ENCODE measurements at regions not wholly inside any gene's neighbourhood (a gene's known extent, or its start where the extent isn't known, plus 50 kb on each side); places are given as distances from the start of the nearest gene placed in this dataset.
A peak's percentile ranks its signal among the peaks of the same experiment; 100 is the strongest.

GRCh38 chr22:44573451-44573850 lies 75.4 kb upstream of the RTL6 start:
- peak; percentile 48 for DNase-seq
- Histone ChIP-seq H3K4me3 (no peak overlapping the region), H3K27ac (no peak overlapping the region), H3K36me3 (no peaks in the 10 kb centered on the region), H3K27me3 (peaks cover 0 to 7% (median 0%) of the 10 kb centered on the region in 3 donors), H3K9me3 (no peaks in the 10 kb centered on the region), H3K4me1 (no peaks in the 10 kb centered on the region)
- no peak for TF ChIP-seq CTCF (IDR thresholded peaks at IDR 0.05)
- no peak for TF ChIP-seq POLR2AphosphoS5 (IDR thresholded peaks at IDR 0.05)
- no peak for TF ChIP-seq POLR2A (IDR thresholded peaks at IDR 0.05)
- TF ChIP-seq EP300 (IDR thresholded peaks at IDR 0.05) = no peak
- WGBS, 2 donors = 85 to 89% methylated on average over 4 of the region's 4 CpGs
- intact Hi-C loops (cut with DNase I) = no loop called here

- Histone ChIP-seq H3K9me3 (no peaks in the 10 kb centered on the region), H3K27ac (no peak overlapping the region), H3K4me3 (no peak overlapping the region), H3K4me1 (no peaks in the 10 kb centered on the region), H3K36me3 (no peaks in the 10 kb centered on the region), H3K27me3 (peaks cover 0 to 2% (median 0%) of the 10 kb centered on the region in 3 donors)
- DNase-seq = peak; percentile 57
- WGBS, 2 donors = 65 to 77% methylated on average over 14 of the region's 14 CpGs
- intact Hi-C loops (cut with DNase I) = no loop called here
- TF ChIP-seq POLR2A (IDR thresholded peaks at IDR 0.05) (no peak), EP300 (IDR thresholded peaks at IDR 0.05) (no peak)
These were observed 74.6 kb upstream of the RTL6 start for GRCh38 chr22:44572414-44573207.

- Histone ChIP-seq H3K9me3 (no peaks in the 10 kb centered on the region), H3K4me3 (no peak overlapping the region), H3K4me1 (no peaks in the 10 kb centered on the region), H3K36me3 (no peaks in the 10 kb centered on the region), H3K27me3 (no peaks in the 10 kb centered on the region), H3K27ac (no peak overlapping the region)
- no peak for TF ChIP-seq CTCF (IDR thresholded peaks at IDR 0.05)
- TF ChIP-seq POLR2AphosphoS5 (IDR thresholded peaks at IDR 0.05) = no peak
- TF ChIP-seq EP300 (IDR thresholded peaks at IDR 0.05) = no peak
- TF ChIP-seq POLR2A (IDR thresholded peaks at IDR 0.05) = no peak
- peak; percentile 41 for DNase-seq
- WGBS, 2 donors = 80 to 84% methylated on average over 29 of the region's 29 CpGs
- intact Hi-C loops (cut with DNase I) = no loop called here
These were observed 73.8 kb upstream of the RTL6 start for GRCh38 chr22:44571566-44572413.

GRCh38 chr22:44570476-44571445 lies 72.7 kb upstream of the RTL6 start:
- H3K9me3 ChIP-seq = no peaks in the 10 kb centered on the region
- peak; percentile 36 for DNase-seq

More at GRCh38 chr22:44570476-44571445, 72.7 kb upstream of the RTL6 start:
- 69 to 77% methylated on average over 18 of the region's 18 CpGs for WGBS, 2 donors
- Histone ChIP-seq H3K27ac (no peak overlapping the region), H3K4me1 (no peaks in the 10 kb centered on the region), H3K4me3 (no peak overlapping the region), H3K27me3 (no peaks in the 10 kb centered on the region), H3K36me3 (no peaks in the 10 kb centered on the region)
- intact Hi-C loops (cut with DNase I) = no loop called here
- TF ChIP-seq POLR2AphosphoS5 (IDR thresholded peaks at IDR 0.05) = no peak
- TF ChIP-seq POLR2A (IDR thresholded peaks at IDR 0.05) = no peak
- TF ChIP-seq CTCF (IDR thresholded peaks at IDR 0.05) = no peak
- TF ChIP-seq EP300 (IDR thresholded peaks at IDR 0.05) = no peak
